ENCODE measurements at regions not wholly inside any gene's neighbourhood (a gene's known extent, or its start where the extent isn't known, plus 50 kb on each side); places are given as distances from the start of the nearest gene placed in this dataset.

DNA sequence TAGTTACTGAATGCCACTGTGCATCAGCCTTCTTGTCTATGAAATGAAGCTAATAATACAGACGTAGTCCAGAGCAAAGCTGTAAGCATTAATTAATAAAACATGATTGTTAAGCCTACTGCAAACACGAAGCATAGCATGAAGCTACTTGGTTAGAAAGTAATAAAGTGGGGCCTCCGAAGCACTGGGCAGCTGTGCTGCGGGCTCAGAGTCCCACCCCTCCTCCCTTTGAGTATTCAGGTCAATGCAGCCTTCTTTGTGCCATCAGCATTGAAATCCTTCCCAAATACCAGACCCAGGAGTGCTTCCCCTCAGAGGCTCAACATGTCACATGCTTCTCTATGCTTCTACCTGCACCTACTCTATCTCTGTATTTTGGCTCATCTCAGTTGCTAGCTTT is 1112.6 kb downstream of the IGSF11 start:
- TF ChIP-seq, protein P1, sequence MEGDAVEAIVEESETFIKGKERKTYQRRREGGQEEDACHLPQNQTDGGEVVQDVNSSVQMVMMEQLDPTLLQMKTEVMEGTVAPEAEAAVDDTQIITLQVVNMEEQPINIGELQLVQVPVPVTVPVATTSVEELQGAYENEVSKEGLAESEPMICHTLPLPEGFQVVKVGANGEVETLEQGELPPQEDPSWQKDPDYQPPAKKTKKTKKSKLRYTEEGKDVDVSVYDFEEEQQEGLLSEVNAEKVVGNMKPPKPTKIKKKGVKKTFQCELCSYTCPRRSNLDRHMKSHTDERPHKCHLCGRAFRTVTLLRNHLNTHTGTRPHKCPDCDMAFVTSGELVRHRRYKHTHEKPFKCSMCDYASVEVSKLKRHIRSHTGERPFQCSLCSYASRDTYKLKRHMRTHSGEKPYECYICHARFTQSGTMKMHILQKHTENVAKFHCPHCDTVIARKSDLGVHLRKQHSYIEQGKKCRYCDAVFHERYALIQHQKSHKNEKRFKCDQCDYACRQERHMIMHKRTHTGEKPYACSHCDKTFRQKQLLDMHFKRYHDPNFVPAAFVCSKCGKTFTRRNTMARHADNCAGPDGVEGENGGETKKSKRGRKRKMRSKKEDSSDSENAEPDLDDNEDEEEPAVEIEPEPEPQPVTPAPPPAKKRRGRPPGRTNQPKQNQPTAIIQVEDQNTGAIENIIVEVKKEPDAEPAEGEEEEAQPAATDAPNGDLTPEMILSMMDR (IDR thresholded peaks at IDR 0.05; ENCODE audit: insufficient read depth, low read depth, low read length) = no peak
- no peak for TF ChIP-seq EZH2 (IDR thresholded peaks at IDR 0.05; ENCODE audit: insufficient read depth, low read length)

Data from astrocyte (in vitro differentiated cells and primary cell).